Astrocyte (in vitro differentiated cells and primary cell): ENCODE measurements at regions not wholly inside any gene's neighbourhood (a gene's known extent, or its start where the extent isn't known, plus 50 kb on each side); places are given as distances from the start of the nearest gene placed in this dataset.
"Not testable (repeated sequence)": the region's sequence is repeated elsewhere in the genome, so short reads cannot be mapped to it uniquely, and the experiment has no call there.

Experiments
- DNase-seq: peaks from one replicate; pipeline ENCODE4 v3.0.0-alpha.2; 2010; ENCODE audit warnings: low read depth
- FAIRE-seq: peaks from 2 replicates; lab custom pipeline; 2011; peaks lifted over from hg19 to GRCh38; lab: Jason Lieb, UNC
- H2AFZ ChIP-seq: 2 replicates; pipeline ENCODE4 v1.6.0; 2012; ENCODE audit warnings: low read depth, low read length, inconsistent platforms
- H3K27ac ChIP-seq: 2 replicates; pipeline ENCODE4 v1.5.1; 2011; ENCODE audit warnings: low read depth, low read length, inconsistent platforms
- H3K27me3 ChIP-seq: 2 replicates; pipeline ENCODE4 v1.6.0; 2011; ENCODE audit warnings: low read length, inconsistent platforms; ENCODE audit not compliant: insufficient read depth
- H3K36me3 ChIP-seq: 2 replicates; pipeline ENCODE4 v1.5.1; 2011; ENCODE audit warnings: low read length, inconsistent platforms; ENCODE audit not compliant: insufficient read depth
- H3K4me1 ChIP-seq: 2 replicates; pipeline ENCODE4 v1.5.1; 2011; ENCODE audit warnings: low read length, inconsistent platforms; ENCODE audit not compliant: insufficient read depth
- H3K4me2 ChIP-seq: 2 replicates; pipeline ENCODE4 v1.6.0; 2012; ENCODE audit warnings: low read length, inconsistent platforms
- H3K4me3 ChIP-seq: 2 replicates; pipeline ENCODE4 v1.5.1; 2011; ENCODE audit warnings: low read depth, mild to moderate bottlenecking, low read length, inconsistent platforms; ENCODE audit not compliant: insufficient read depth
- H3K79me2 ChIP-seq: 2 replicates; pipeline ENCODE4 v1.6.0; 2012; ENCODE audit warnings: mild to moderate bottlenecking, low read length, inconsistent platforms; ENCODE audit not compliant: insufficient read depth
- H3K9ac ChIP-seq: 2 replicates; pipeline ENCODE4 v1.6.0; 2012; ENCODE audit warnings: mild to moderate bottlenecking, low read length, inconsistent platforms
- H3K9me3 ChIP-seq: 2 replicates; pipeline ENCODE4 v1.5.1; 2012; ENCODE audit warnings: low read depth, mild to moderate bottlenecking, low read length, inconsistent platforms; ENCODE audit not compliant: insufficient read depth
- H4K20me1 ChIP-seq: 2 replicates; pipeline ENCODE4 v1.6.0; 2012; ENCODE audit warnings: low read length, inconsistent platforms; ENCODE audit not compliant: insufficient read depth
- H3K27ac Mint-ChIP-seq: one replicate; pipeline ENCODE4 v1.8.0; 2021; ENCODE audit warnings: mild to moderate bottlenecking, mixed read lengths; ENCODE audit not compliant: unreplicated experiment
- H3K27me3 Mint-ChIP-seq: one replicate; pipeline ENCODE4 v1.8.0; 2021; ENCODE audit warnings: low read depth, mixed read lengths; ENCODE audit not compliant: unreplicated experiment
- H3K36me3 Mint-ChIP-seq: one replicate; pipeline ENCODE4 v1.8.0; 2021; ENCODE audit warnings: low read depth, mixed read lengths; ENCODE audit not compliant: unreplicated experiment
- H3K4me1 Mint-ChIP-seq: one replicate; pipeline ENCODE4 v1.8.0; 2021; ENCODE audit warnings: low read depth, mixed read lengths; ENCODE audit not compliant: unreplicated experiment
- H3K4me3 Mint-ChIP-seq: one replicate; pipeline ENCODE4 v1.8.0; 2021; ENCODE audit warnings: mild to moderate bottlenecking, moderate library complexity, mixed read lengths; ENCODE audit not compliant: unreplicated experiment
- H3K9me3 Mint-ChIP-seq: one replicate; pipeline ENCODE4 v1.8.0; 2021; ENCODE audit warnings: mild to moderate bottlenecking, mixed read lengths; ENCODE audit not compliant: unreplicated experiment
- EZH2 ChIP-seq: IDR thresholded peaks from 2 replicates; pipeline ENCODE4 v1.6.1; 2012; ENCODE audit warnings: mild to moderate bottlenecking, low read length, inconsistent platforms; ENCODE audit not compliant: insufficient read depth
- TF ChIP-seq, protein P1 (sequence below): IDR thresholded peaks from 2 replicates; pipeline ENCODE4 v1.5.1; 2011; ENCODE audit warnings: low read depth, mild to moderate bottlenecking, inconsistent platforms, low read length, moderate library complexity; ENCODE audit not compliant: insufficient read depth

DNA sequence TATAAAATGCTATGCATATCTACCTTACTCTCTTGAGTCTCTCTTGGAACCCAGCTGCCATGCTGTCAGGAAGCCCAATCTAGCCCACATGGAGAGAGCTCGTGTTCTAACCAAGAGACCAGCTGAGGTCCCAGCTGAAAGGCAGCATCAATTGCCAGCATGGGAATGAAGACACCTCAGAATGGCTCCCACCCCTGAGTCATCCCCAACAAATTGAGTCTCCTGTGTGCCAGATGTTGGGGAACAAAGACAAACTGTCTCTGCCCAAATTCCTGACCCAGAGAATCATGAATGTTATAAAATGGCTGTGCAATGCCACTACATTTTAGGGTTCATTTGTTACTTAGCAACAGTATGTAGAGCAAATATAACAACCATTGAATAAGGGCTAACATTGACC lies 105.2 kb upstream of the STX18 start:
- Histone ChIP-seq H3K4me2 (no peak overlapping the region), H3K36me3 (no peaks in the 10 kb centered on the region), H3K79me2 (no peaks in the 10 kb centered on the region), H3K4me3 (no peak overlapping the region), H3K27me3 (no peaks in the 10 kb centered on the region), H2AFZ (no peak overlapping the region), H3K9me3 (no peaks in the 10 kb centered on the region), H3K9ac (no peak overlapping the region), H3K4me1 (no peaks in the 10 kb centered on the region), H3K27ac (no peak overlapping the region), H4K20me1 (no peaks in the 10 kb centered on the region)
- H3K9me3 Mint-ChIP-seq: no peaks in the 10 kb centered on the region
- no peak for FAIRE-seq
- TF ChIP-seq EZH2: no peak
- TF ChIP-seq, protein P1, sequence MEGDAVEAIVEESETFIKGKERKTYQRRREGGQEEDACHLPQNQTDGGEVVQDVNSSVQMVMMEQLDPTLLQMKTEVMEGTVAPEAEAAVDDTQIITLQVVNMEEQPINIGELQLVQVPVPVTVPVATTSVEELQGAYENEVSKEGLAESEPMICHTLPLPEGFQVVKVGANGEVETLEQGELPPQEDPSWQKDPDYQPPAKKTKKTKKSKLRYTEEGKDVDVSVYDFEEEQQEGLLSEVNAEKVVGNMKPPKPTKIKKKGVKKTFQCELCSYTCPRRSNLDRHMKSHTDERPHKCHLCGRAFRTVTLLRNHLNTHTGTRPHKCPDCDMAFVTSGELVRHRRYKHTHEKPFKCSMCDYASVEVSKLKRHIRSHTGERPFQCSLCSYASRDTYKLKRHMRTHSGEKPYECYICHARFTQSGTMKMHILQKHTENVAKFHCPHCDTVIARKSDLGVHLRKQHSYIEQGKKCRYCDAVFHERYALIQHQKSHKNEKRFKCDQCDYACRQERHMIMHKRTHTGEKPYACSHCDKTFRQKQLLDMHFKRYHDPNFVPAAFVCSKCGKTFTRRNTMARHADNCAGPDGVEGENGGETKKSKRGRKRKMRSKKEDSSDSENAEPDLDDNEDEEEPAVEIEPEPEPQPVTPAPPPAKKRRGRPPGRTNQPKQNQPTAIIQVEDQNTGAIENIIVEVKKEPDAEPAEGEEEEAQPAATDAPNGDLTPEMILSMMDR: no peak
- H3K27me3 Mint-ChIP-seq: no peaks in the 10 kb centered on the region
- H3K27ac Mint-ChIP-seq: no peak overlapping the region
- H3K4me1 Mint-ChIP-seq: peaks cover under 1% of the 10 kb centered on the region
- H3K36me3 Mint-ChIP-seq: no peaks in the 10 kb centered on the region
- no peak overlapping the region for H3K4me3 Mint-ChIP-seq
- no peak for DNase-seq

DNA sequence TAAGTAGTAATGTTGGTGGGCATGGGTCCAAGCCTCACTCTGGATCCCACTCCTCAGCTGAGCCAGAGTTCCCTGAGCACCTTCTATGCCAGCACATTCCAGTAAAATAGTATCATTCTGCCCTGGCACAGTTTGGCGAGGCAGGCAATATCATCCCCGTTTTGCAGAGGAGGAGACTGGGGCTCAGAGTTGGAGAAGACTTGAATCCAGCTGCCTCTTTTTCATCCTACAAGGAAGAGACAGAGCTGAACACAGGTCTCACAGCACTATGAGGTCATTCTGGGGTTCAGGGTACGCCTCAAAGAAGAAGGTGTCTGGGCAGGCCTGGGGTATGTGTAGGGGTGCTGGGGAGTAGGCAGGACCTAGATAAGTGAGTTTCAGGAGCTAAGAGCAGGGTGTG lies 103.9 kb upstream of the STX18 start:
- Histone ChIP-seq H3K4me2 (no peak overlapping the region), H3K4me3 (no peak overlapping the region), H2AFZ (no peak overlapping the region), H3K36me3 (no peaks in the 10 kb centered on the region), H3K9ac (no peak overlapping the region), H4K20me1 (no peaks in the 10 kb centered on the region), H3K27ac (no peak overlapping the region), H3K79me2 (no peaks in the 10 kb centered on the region), H3K9me3 (no peaks in the 10 kb centered on the region), H3K27me3 (no peaks in the 10 kb centered on the region), H3K4me1 (no peaks in the 10 kb centered on the region)
- Mint-ChIP-seq H3K36me3 (no peaks in the 10 kb centered on the region), H3K27me3 (no peaks in the 10 kb centered on the region), H3K4me1 (peaks cover 4% of the 10 kb centered on the region), H3K27ac (no peak overlapping the region), H3K4me3 (no peak overlapping the region), H3K9me3 (no peaks in the 10 kb centered on the region)
- DNase-seq (no peak), FAIRE-seq (no peak)
- TF ChIP-seq, protein P1: no peak
- no peak for TF ChIP-seq EZH2

DNA sequence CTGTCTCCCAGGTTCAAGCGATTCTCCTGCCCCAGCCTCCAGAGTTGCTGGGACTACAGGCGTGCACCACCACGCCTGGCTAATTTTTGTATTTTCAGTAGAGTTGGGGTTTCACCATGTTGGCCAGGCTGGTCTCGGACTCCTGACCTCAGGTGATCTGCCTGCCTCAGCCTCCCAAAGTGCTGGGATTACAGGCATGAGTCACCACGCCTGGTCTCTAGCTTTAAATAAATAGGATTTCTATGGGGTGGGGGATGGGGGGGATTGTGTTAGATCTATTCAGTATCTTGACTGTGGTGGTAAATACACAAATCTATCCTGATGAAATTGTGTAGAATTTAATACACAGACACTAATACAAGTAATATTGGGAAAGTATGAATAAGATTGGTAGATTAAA lies 102.4 kb upstream of the STX18 start:
- H3K4me1 Mint-ChIP-seq, FAIRE-seq, H3K4me3 Mint-ChIP-seq, H3K9ac ChIP-seq, H3K27ac ChIP-seq, H3K27me3 ChIP-seq, H3K4me2 ChIP-seq, H3K27ac Mint-ChIP-seq, H4K20me1 ChIP-seq, H3K27me3 Mint-ChIP-seq, H3K36me3 ChIP-seq, H3K9me3 ChIP-seq, H2AFZ ChIP-seq, H3K9me3 Mint-ChIP-seq, H3K4me1 ChIP-seq, H3K36me3 Mint-ChIP-seq, H3K79me2 ChIP-seq, H3K4me3 ChIP-seq, DNase-seq: not testable (repeated sequence)

DNA sequence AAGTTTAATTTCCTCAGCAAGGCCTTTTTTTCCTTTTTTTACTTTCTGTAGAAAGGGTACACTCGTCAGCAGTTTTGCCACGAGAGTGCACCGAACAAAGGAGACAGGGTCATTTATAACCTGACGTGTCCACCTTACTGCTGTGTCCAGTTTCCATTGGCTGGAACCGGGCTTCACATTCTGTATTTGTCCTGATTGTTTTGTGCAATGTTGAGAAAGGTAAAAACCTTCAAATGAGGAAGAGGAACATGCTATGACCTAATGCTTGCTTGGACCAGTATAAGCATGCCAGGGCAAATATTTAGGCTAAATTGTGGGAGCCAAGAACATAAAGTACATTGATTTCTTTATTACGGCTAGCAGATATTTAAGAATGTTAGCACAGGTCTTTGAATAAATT lies 101.9 kb upstream of the STX18 start:
- H3K79me2 ChIP-seq, H3K4me3 Mint-ChIP-seq, H3K36me3 ChIP-seq, H3K9me3 Mint-ChIP-seq, H2AFZ ChIP-seq, H3K36me3 Mint-ChIP-seq, FAIRE-seq, H3K4me2 ChIP-seq, H3K27me3 Mint-ChIP-seq, H3K4me1 ChIP-seq, DNase-seq, H3K4me3 ChIP-seq, H3K9me3 ChIP-seq, H3K4me1 Mint-ChIP-seq, H4K20me1 ChIP-seq, H3K27me3 ChIP-seq, H3K9ac ChIP-seq, H3K27ac ChIP-seq, H3K27ac Mint-ChIP-seq: not testable (repeated sequence)
